HepG2 (cell line): ENCODE measurements at regions not wholly inside any gene's neighbourhood (a gene's known extent, or its start where the extent isn't known, plus 50 kb on each side); places are given as distances from the start of the nearest gene placed in this dataset.

Source experiments
- ATF7-NPFF ChIP-seq: sonication (generic); formaldehyde crosslinking; IDR thresholded peaks from 2 replicates; pipeline ENCODE4 v1.8.1; 2023; ENCODE audit warnings: mild to moderate bottlenecking, low read depth, missing genetic modification reagents, moderate library complexity
- FOXJ3 ChIP-seq: sonication (generic); formaldehyde crosslinking; IDR thresholded peaks from 2 replicates; pipeline ENCODE4 v1.4.0; 2020; ENCODE audit warnings: missing genetic modification reagents, mild to moderate bottlenecking, borderline replicate concordance
- IKZF5 ChIP-seq: IDR thresholded peaks from 2 replicates; pipeline ENCODE4 v1.6.1; 2018; ENCODE audit warnings: missing genetic modification reagents, mild to moderate bottlenecking, missing compliant biosample characterization
- MAFK ChIP-seq, 2 experiments: IDR thresholded peaks in 1 of 2; conservative IDR thresholded peaks in 1 of 2; 2 replicates each; pipeline ENCODE4 v1.6.1; 2011; ENCODE audit warnings: improper control_type of control experiment in 2 of 2, low read length in 2 of 2
- NFE2 ChIP-seq: sonication (generic); formaldehyde crosslinking; IDR thresholded peaks from 2 replicates; pipeline ENCODE4 v1.4.0; 2020; ENCODE audit warnings: missing genetic modification reagents
- NFKBIZ ChIP-seq: IDR thresholded peaks from 2 replicates; pipeline ENCODE4 v1.6.1; 2018; ENCODE audit warnings: missing genetic modification reagents, missing compliant biosample characterization
- SAFB2 ChIP-seq: sonication (generic); formaldehyde crosslinking; IDR thresholded peaks from 2 replicates; pipeline ENCODE4 v1.5.1; 2020; ENCODE audit warnings: missing genetic modification reagents, low read depth, mild to moderate bottlenecking, borderline replicate concordance
- THAP11 ChIP-seq: IDR thresholded peaks from 2 replicates; pipeline ENCODE4 v1.6.1; 2016; ENCODE audit warnings: missing biosample characterization, missing genetic modification reagents
- TRIM24 ChIP-seq: sonication (generic); formaldehyde crosslinking; IDR thresholded peaks from 2 replicates; pipeline ENCODE4 v1.8.0; 2022; ENCODE audit warnings: mild to moderate bottlenecking, missing genetic modification reagents
- YY1 ChIP-seq: IDR thresholded peaks from 2 replicates; pipeline ENCODE4 v1.6.1; 2011; ENCODE audit warnings: low read length, low read depth, moderate library complexity, mild to moderate bottlenecking; ENCODE audit not compliant: insufficient read depth, insufficient replicate concordance
- ZNF12 ChIP-seq: sonication (generic); formaldehyde crosslinking; IDR thresholded peaks from 2 replicates; pipeline ENCODE4 v1.5.0; 2020; ENCODE audit warnings: missing genetic modification reagents
- ZNF180 ChIP-seq: sonication (generic); formaldehyde crosslinking; IDR thresholded peaks from 2 replicates; pipeline ENCODE4 v1.4.0; 2020; ENCODE audit warnings: low read depth, missing genetic modification reagents, borderline replicate concordance
- ZNF234 ChIP-seq: sonication (generic); formaldehyde crosslinking; conservative IDR thresholded peaks from 2 replicates; pipeline ENCODE4 v1.5.1; 2020; ENCODE audit warnings: mild to moderate bottlenecking, missing genetic modification reagents
- ZNF263 ChIP-seq: sonication (generic); formaldehyde crosslinking; IDR thresholded peaks from 2 replicates; pipeline ENCODE4 v1.4.0; 2020; ENCODE audit warnings: missing genetic modification reagents
- ZNF501 ChIP-seq: sonication (generic); formaldehyde crosslinking; IDR thresholded peaks from 2 replicates; pipeline ENCODE4 v1.5.1; 2020; ENCODE audit warnings: mild to moderate bottlenecking, moderate library complexity, missing genetic modification reagents
- ZNF546 ChIP-seq: sonication (generic); formaldehyde crosslinking; conservative IDR thresholded peaks from 2 replicates; pipeline ENCODE4 v1.8.1; 2023; ENCODE audit warnings: mild to moderate bottlenecking, missing genetic modification reagents
- ZNF616 ChIP-seq: sonication (generic); formaldehyde crosslinking; IDR thresholded peaks from 2 replicates; pipeline ENCODE4 v1.5.0; 2020; ENCODE audit warnings: low read depth, mild to moderate bottlenecking, missing genetic modification reagents
- TF ChIP-seq, protein P1 (sequence below): sonication (generic); formaldehyde crosslinking; IDR thresholded peaks from 2 replicates; pipeline ENCODE4 v1.4.0; 2020; ENCODE audit warnings: missing genetic modification reagents
- TF ChIP-seq, protein P2 (sequence below), 2 experiments: sonication (generic) in 1 of 2; formaldehyde crosslinking in 1 of 2; IDR thresholded peaks; 2 replicates each; pipeline versions ENCODE4 v1.4.0 to v1.6.1; 2018 to 2020; ENCODE audit warnings: missing genetic modification reagents in 2 of 2, borderline replicate concordance in 1 of 2, low read depth in 1 of 2, mild to moderate bottlenecking in 1 of 2, missing biosample characterization in 1 of 2
- TF ChIP-seq, protein P3 (sequence below): sonication (generic); formaldehyde crosslinking; IDR thresholded peaks from 2 replicates; pipeline ENCODE4 v1.5.0; 2020; ENCODE audit warnings: missing genetic modification reagents

DNA sequence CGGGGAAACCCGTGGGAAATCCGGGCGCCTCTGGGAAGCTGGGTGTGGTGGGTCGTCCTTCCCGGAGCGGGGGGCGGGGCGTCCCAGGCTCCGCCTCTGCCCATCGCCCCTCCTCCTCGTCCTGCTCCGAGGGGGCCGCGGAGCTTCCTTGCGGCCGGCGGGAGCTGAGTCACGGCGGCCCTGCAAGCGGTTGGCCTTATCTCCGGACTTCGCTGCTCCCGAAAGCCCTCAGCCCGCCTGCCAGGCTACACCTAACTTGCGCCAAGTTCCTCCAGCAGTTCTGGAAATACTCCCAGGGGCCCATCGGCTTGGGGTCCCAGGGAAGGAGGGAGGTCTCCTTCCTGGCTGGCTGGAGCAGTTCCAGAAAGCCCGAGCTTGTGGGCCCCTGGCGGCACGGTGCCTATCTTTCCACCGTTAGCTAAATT is 54.1 kb upstream of the CDKN2AIPNL start (continued):
- peak; percentile 28; the same call in 1 of the 2 replicates for TF ChIP-seq FOXJ3 (CRISPR knock-in tag)
- no peak for TF ChIP-seq NFKBIZ
- TF ChIP-seq, protein P1, sequence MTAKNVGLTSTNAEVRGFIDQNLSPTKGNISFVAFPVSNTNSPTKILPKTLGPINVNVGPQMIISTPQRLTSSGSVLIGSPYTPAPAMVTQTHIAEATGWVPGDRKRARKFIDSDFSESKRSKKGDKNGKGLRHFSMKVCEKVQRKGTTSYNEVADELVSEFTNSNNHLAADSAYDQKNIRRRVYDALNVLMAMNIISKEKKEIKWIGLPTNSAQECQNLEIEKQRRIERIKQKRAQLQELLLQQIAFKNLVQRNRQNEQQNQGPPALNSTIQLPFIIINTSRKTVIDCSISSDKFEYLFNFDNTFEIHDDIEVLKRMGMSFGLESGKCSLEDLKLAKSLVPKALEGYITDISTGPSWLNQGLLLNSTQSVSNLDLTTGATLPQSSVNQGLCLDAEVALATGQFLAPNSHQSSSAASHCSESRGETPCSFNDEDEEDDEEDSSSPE (CRISPR knock-in tag), result no peak
- peak; percentile 16; the same call in 1 of the 2 replicates for TF ChIP-seq ZNF501 (CRISPR knock-in tag)
- TF ChIP-seq TRIM24 (CRISPR knock-in tag), result no peak
- TF ChIP-seq, protein P2, sequence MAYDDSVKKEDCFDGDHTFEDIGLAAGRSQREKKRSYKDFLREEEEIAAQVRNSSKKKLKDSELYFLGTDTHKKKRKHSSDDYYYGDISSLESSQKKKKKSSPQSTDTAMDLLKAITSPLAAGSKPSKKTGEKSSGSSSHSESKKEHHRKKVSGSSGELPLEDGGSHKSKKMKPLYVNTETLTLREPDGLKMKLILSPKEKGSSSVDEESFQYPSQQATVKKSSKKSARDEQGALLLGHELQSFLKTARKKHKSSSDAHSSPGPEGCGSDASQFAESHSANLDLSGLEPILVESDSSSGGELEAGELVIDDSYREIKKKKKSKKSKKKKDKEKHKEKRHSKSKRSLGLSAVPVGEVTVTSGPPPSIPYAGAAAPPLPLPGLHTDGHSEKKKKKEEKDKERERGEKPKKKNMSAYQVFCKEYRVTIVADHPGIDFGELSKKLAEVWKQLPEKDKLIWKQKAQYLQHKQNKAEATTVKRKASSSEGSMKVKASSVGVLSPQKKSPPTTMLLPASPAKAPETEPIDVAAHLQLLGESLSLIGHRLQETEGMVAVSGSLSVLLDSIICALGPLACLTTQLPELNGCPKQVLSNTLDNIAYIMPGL (CRISPR knock-in tag; IDR thresholded peaks at IDR 0.05; ENCODE audit: borderline replicate concordance in 1 of 2, low read depth in 1 of 2), result peak; percentile 62 to 73; a peak in 3 of 4 replicates
- peak; percentile 78 for TF ChIP-seq NFE2 (CRISPR knock-in tag)
- no peak; the same call in 1 of the 2 replicates for TF ChIP-seq ZNF546
- TF ChIP-seq ZNF263 (CRISPR knock-in tag), result peak; percentile 53
- TF ChIP-seq, protein P3, sequence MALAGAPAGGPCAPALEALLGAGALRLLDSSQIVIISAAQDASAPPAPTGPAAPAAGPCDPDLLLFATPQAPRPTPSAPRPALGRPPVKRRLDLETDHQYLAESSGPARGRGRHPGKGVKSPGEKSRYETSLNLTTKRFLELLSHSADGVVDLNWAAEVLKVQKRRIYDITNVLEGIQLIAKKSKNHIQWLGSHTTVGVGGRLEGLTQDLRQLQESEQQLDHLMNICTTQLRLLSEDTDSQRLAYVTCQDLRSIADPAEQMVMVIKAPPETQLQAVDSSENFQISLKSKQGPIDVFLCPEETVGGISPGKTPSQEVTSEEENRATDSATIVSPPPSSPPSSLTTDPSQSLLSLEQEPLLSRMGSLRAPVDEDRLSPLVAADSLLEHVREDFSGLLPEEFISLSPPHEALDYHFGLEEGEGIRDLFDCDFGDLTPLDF (CRISPR knock-in tag), result peak; percentile 48; the same call in 1 of the 2 replicates
- no peak; the same call in 1 of the 2 replicates for TF ChIP-seq SAFB2 (CRISPR knock-in tag)
- no peak for TF ChIP-seq ZNF180 (CRISPR knock-in tag)
- 0 out of 2 replicates have a peak, but pooled peaks have one; percentile 16 for TF ChIP-seq IKZF5 (CRISPR knock-in tag)
- peak; percentile 47 for TF ChIP-seq YY1
- TF ChIP-seq ZNF12 (CRISPR knock-in tag), result no peak
- 0 out of 4 replicates have a peak, but pooled peaks have one; percentile 2 to 17 for TF ChIP-seq MAFK (conservative IDR thresholded peaks at IDR 0.05 in 1 of 2, IDR thresholded peaks at IDR 0.05 in 1 of 2; ENCODE audit: low read length in 2 of 2)
- TF ChIP-seq ZNF234 (CRISPR knock-in tag), result no peak
- TF ChIP-seq ZNF616 (CRISPR knock-in tag), result 0 out of 2 replicates have a peak, but pooled peaks have one; percentile 43
- TF ChIP-seq ATF7-NPFF (CRISPR knock-in tag), result 0 out of 2 replicates have a peak, but pooled peaks have one; percentile 15
- TF ChIP-seq THAP11 (CRISPR knock-in tag), result peak; percentile 58
